Rectal smooth muscle tissue (tissue), 1 donor: ENCODE measurements at regions not wholly inside any gene's neighbourhood (a gene's known extent, or its start where the extent isn't known, plus 50 kb on each side); places are given as distances from the start of the nearest gene placed in this dataset.

ENCODE experiments used
- H3K27ac ChIP-seq: one replicate; pipeline ENCODE4 v1.7.0; 2013; ENCODE audit warnings: low read depth, low read length, inconsistent platforms
- H3K27me3 ChIP-seq: one replicate; pipeline ENCODE4 v1.7.0; 2013; ENCODE audit warnings: low read length; ENCODE audit not compliant: control insufficient read depth, insufficient read depth
- H3K36me3 ChIP-seq: one replicate; pipeline ENCODE4 v1.7.0; 2013; ENCODE audit warnings: low read length; ENCODE audit not compliant: control insufficient read depth, insufficient read depth
- H3K4me1 ChIP-seq: one replicate; pipeline ENCODE4 v1.7.0; 2013; ENCODE audit warnings: low read length; ENCODE audit not compliant: control insufficient read depth, insufficient read depth
- H3K4me3 ChIP-seq: one replicate; pipeline ENCODE4 v1.7.0; 2013; ENCODE audit warnings: low read length
- H3K9ac ChIP-seq: one replicate; pipeline ENCODE4 v1.7.0; 2013; ENCODE audit warnings: low read length

- Histone ChIP-seq H3K4me3 (no peak overlapping the region), H3K27ac (no peak overlapping the region)
Measured at GRCh38 chr3:148309390-148310035, 388.2 kb upstream of the AGTR1 start.

GRCh38 chr3:148315756-148316155 lies 381.9 kb upstream of the AGTR1 start:
- Histone ChIP-seq H3K9ac (no peak overlapping the region), H3K36me3 (no peaks in the 10 kb centered on the region), H3K4me3 (no peak overlapping the region), H3K4me1 (no peaks in the 10 kb centered on the region), H3K27ac (no peak overlapping the region), H3K27me3 (no peaks in the 10 kb centered on the region)

More at GRCh38 chr3:148309390-148310035, 388.2 kb upstream of the AGTR1 start:
- no peak overlapping the region for H3K9ac ChIP-seq
- no peaks in the 10 kb centered on the region for H3K27me3 ChIP-seq
- no peaks in the 10 kb centered on the region for H3K36me3 ChIP-seq
- H3K4me1 ChIP-seq, result no peaks in the 10 kb centered on the region

GRCh38 chr3:148318240-148318639 lies 379.5 kb upstream of the AGTR1 start:
- Histone ChIP-seq H3K4me1 (no peaks in the 10 kb centered on the region), H3K36me3 (no peaks in the 10 kb centered on the region), H3K27ac (no peak overlapping the region), H3K9ac (no peak overlapping the region), H3K4me3 (no peak overlapping the region), H3K27me3 (no peaks in the 10 kb centered on the region)

- H3K4me1 ChIP-seq, result no peaks in the 10 kb centered on the region
- no peaks in the 10 kb centered on the region for H3K27me3 ChIP-seq
- no peak overlapping the region for H3K9ac ChIP-seq
- H3K4me3 ChIP-seq, result no peak overlapping the region
- no peak overlapping the region for H3K27ac ChIP-seq
- no peaks in the 10 kb centered on the region for H3K36me3 ChIP-seq
Measured at GRCh38 chr3:148319161-148319915, 378.4 kb upstream of the AGTR1 start.

GRCh38 chr3:148319960-148320359 lies 377.7 kb upstream of the AGTR1 start:
- Histone ChIP-seq H3K27ac (no peak overlapping the region), H3K4me1 (no peaks in the 10 kb centered on the region), H3K27me3 (no peaks in the 10 kb centered on the region), H3K4me3 (no peak overlapping the region), H3K36me3 (no peaks in the 10 kb centered on the region), H3K9ac (no peak overlapping the region)

GRCh38 chr3:148329481-148330235 lies 368.0 kb upstream of the AGTR1 start:
- Histone ChIP-seq H3K27me3 (no peaks in the 10 kb centered on the region), H3K27ac (no peak overlapping the region)

GRCh38 chr3:148330542-148330941 lies 367.2 kb upstream of the AGTR1 start:
- H3K27me3 ChIP-seq, result no peaks in the 10 kb centered on the region
- no peaks in the 10 kb centered on the region for H3K4me1 ChIP-seq
- no peak overlapping the region for H3K4me3 ChIP-seq
- no peaks in the 10 kb centered on the region for H3K36me3 ChIP-seq
- H3K9ac ChIP-seq, result no peak overlapping the region
- no peak overlapping the region for H3K27ac ChIP-seq

More at GRCh38 chr3:148329481-148330235, 368.0 kb upstream of the AGTR1 start:
- H3K36me3 ChIP-seq, result no peaks in the 10 kb centered on the region
- H3K4me1 ChIP-seq, result no peaks in the 10 kb centered on the region
- H3K4me3 ChIP-seq, result no peak overlapping the region
- H3K9ac ChIP-seq, result no peak overlapping the region

- H3K27me3 ChIP-seq, result no peaks in the 10 kb centered on the region
- no peaks in the 10 kb centered on the region for H3K4me1 ChIP-seq
- no peak overlapping the region for H3K9ac ChIP-seq
- no peak overlapping the region for H3K27ac ChIP-seq
- no peaks in the 10 kb centered on the region for H3K36me3 ChIP-seq
- no peak overlapping the region for H3K4me3 ChIP-seq
Measured at GRCh38 chr3:148331081-148331846, 366.4 kb upstream of the AGTR1 start.

- no peak overlapping the region for H3K4me3 ChIP-seq
- no peak overlapping the region for H3K27ac ChIP-seq
- no peaks in the 10 kb centered on the region for H3K36me3 ChIP-seq
- H3K4me1 ChIP-seq, result no peaks in the 10 kb centered on the region
- no peak overlapping the region for H3K9ac ChIP-seq
- H3K27me3 ChIP-seq, result no peaks in the 10 kb centered on the region
Measured at GRCh38 chr3:148332509-148332908, 365.2 kb upstream of the AGTR1 start.

- H3K36me3 ChIP-seq, result no peaks in the 10 kb centered on the region
- H3K27ac ChIP-seq, result no peak overlapping the region
- no peaks in the 10 kb centered on the region for H3K27me3 ChIP-seq
- H3K9ac ChIP-seq, result no peak overlapping the region
- no peak overlapping the region for H3K4me3 ChIP-seq
- H3K4me1 ChIP-seq, result no peaks in the 10 kb centered on the region
Measured at GRCh38 chr3:148333091-148333490, 364.6 kb upstream of the AGTR1 start.

GRCh38 chr3:148335612-148336011 lies 362.1 kb upstream of the AGTR1 start:
- no peak overlapping the region for H3K9ac ChIP-seq
- H3K4me1 ChIP-seq, result no peaks in the 10 kb centered on the region
- H3K36me3 ChIP-seq, result no peaks in the 10 kb centered on the region
- no peak overlapping the region for H3K27ac ChIP-seq
- no peaks in the 10 kb centered on the region for H3K27me3 ChIP-seq
- no peak overlapping the region for H3K4me3 ChIP-seq

GRCh38 chr3:148343416-148343815 lies 354.3 kb upstream of the AGTR1 start:
- no peak overlapping the region for H3K27ac ChIP-seq
- no peaks in the 10 kb centered on the region for H3K36me3 ChIP-seq
- H3K9ac ChIP-seq, result no peak overlapping the region
- H3K4me1 ChIP-seq, result no peaks in the 10 kb centered on the region
- no peak overlapping the region for H3K4me3 ChIP-seq
- H3K27me3 ChIP-seq, result no peaks in the 10 kb centered on the region
